ENCODE measurements at regions not wholly inside any gene's neighbourhood (a gene's known extent, or its start where the extent isn't known, plus 50 kb on each side); places are given as distances from the start of the nearest gene placed in this dataset.
"Not testable (repeated sequence)": the region's sequence is repeated elsewhere in the genome, so short reads cannot be mapped to it uniquely, and the experiment has no call there.

DNA sequence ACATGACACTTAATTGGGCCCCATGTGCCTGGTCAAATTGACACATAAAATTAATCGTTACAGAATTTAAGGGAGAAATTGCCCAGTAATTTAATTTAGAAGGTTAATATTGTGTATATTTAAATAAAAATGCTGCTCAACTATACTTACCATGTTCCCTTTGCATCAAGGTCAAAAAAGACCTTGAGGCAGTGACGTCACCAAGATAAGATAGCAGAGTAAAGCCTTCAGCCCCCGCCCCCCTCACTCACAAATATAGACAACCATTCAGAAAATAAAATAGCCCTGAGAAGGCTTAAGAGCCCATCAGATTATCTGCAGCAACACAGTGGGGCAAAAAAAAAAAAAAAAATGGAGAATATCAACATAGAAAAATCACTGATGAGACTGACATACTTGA is 785.7 kb downstream of the CCDC85A start:
- DNase-seq (ENCODE audit: low spot score): no peak

DNA sequence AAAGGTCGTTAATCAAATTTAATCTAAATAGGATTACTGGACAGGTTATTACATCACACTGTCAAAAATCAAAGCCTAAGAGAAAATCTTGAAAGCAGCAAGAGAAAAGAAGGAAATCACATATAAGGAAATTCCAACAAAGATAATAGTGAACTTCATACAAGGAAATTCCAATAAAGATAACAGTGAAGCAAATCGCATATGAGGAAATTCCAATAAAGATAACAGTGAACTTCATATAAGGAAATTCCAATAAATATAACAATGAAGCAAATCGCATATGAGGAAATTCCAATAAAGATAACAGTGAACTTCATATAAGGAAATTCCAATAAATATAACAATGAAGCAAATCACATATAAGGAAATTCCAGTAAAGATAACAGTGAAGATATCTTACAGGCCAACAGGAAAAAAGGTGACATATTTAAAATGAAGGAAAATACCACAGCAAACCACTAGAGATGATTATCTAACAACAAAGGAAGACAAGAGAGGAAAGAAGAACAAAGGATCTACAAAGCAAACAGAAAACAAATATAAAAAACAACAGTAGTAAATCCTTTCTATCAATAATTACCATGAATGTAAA is 787.7 kb downstream of the CCDC85A start:
- DNase-seq (ENCODE audit: low spot score): no peak

DNA sequence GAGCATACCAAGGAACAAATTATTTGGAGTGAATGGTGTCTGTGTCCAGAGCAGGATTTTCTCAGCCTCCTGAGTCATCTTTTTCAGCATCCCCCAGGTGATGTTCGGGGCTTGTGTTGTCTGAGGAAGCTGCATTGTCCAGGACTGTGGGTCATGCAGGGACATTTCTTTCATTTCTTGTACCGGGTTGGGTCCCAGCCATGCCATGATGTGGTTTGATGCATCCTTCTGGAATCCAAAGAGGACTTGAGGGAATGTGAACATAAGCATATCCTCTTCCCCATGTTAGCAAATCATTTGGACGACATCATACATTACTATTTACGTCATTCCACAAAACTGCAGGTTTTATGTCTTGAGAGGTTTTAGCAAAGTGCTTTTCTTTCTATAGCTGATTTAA is 797.8 kb downstream of the CCDC85A start:
- DNase-seq (ENCODE audit: low spot score): no peak

DNA sequence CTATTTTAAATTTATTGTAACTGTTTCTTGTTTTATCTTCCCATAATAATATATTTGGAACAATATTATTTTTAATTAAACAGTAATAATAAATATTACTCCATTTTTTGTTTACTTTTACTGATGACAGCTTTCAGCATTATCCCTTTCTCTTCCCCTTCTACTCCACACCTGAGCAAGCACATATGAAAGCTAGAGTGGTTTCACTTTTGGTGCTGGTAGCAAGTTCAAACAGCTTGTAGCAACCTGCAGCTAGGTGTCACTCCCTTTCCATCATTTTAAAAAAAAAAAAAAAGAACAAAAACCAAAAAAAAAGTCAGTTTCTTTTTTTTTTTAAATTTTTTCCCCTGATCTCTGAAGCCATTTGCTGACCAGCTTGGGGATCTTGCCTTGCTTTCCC is 801.8 kb downstream of the CCDC85A start:
- DNase-seq (ENCODE audit: low spot score): no peak

DNA sequence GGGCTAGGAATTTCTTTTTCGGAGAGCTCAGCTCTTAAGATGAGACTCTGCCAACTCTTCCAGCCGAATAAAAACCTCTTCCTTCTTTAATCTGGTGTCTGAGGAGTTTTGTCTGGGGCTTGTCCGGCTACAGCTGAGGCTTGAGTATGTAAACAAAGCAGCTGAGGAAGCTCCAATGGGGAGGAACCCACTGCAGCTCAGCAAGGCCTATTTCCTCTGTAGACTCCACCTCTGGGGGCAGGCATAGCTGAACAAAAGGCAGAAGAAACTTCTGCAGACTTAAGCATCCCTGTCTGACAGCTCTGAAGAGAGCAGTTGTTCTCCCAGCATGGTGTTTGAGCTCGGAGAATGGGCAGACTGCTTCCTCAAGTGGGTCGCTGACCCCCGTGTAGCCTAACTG is 838.7 kb downstream of the CCDC85A start:
- DNase-seq (ENCODE audit: low spot score): no peak

DNA sequence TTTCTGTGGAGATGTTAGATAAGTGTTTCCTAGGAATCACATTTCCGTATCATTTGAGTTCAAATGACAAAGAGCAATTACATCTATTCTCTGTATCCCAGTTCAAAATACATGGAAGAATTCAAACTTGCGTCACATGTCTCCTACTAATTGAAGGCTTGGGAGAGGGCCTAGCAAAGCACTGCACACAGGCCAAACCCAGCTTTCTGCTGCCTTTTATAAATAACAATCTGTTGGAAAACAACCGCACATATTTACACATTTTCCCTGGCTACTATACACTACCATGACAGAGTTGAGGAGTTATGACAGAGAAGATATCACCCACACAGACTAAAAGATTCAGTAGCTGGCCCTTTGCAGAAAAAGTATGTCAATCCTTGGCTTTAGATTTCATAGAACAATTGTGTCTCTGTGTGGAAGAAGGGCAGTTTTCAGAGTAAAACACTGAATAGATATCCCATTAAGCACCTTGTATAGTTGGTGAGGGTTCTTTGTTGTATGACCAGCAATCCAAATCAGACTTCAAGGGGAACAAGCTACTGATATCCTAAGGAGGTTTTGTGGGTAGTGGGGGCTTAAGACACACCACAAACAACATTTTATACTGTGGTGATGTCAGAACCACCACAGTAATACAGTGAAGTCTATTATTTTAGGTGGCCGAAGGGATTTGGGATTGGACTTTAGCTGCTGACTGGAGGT is 861.3 kb downstream of the CCDC85A start:
- no peak for DNase-seq (ENCODE audit: low spot score)

DNA sequence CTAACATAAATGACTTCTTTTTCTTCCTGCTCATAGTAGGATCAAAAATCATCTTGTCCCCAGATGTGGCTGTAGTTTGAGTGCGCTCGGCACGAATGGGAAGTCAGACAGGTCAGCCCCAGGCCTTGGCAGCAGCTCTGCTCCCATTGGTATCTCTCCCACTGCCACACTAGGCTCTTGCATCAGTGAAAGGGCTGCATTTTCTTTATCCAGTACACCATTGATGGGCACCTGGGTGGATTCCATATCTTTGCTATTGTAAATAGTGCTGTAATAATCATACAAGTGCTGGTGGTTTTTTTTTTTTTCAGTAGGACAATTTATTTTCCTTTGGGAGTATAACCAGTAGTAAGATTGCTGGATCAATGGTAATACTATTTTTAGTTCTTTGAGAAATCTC is 865.5 kb downstream of the CCDC85A start:
- no peak for DNase-seq (ENCODE audit: low spot score)

DNA sequence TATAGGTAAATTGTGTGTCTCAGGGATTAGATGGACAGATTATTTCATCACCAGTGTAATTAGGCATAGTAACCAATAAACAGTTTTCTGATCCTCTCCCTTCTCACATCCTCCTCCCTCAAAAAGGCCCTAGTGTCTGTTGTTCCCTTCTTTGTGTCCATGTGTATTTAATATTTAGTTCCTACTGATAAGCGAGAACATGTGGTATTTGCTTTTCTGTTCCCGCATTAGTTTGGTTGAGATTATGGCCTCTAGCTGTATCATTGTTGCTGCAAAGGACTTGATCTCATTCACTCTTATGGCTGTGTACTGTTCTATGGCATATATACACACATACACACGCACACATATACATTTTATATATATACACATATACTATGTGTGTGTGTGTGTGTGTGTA is 866.2 kb downstream of the CCDC85A start:
- DNase-seq (ENCODE audit: low spot score): no peak

DNA sequence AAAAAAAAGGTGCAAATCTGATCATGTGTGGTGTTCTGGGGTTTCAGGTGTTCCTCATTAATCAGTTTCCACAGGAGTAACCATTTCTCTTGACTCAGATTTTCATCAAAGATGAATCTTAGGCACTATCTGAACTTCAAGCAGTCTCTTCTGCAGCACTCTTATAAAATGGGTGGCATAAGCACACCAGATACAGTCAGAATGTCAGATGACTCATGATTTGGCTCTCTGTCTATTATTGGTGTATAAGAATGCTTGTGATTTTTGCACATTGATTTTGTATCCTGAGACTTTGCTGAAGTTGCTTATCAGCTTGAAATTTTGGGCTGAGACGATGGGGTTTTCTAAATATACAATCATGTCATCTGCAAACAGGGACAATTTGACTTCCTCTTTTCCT is 882.5 kb downstream of the CCDC85A start:
- not testable (repeated sequence) for DNase-seq (ENCODE audit: low spot score)

DNA sequence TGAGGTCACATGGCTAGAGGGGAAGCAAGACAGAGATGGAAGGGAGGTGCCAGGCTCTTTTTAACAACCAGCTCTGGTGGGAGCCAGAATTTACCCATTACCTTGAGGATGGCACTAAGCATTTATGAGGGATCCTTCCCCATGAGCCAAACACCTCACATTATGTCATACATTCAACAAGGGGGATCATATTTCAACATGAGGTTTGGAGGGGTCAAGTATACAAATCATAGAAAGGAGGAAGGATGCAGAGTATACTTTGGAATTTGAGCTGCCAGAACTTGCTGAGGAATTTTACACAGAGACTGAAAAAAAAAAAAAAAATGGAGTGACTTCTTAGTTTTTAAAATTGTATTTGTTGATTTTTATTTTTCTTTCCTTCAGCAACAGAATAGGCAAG is 891.4 kb downstream of the CCDC85A start:
- DNase-seq (ENCODE audit: low spot score): no peak

DNA sequence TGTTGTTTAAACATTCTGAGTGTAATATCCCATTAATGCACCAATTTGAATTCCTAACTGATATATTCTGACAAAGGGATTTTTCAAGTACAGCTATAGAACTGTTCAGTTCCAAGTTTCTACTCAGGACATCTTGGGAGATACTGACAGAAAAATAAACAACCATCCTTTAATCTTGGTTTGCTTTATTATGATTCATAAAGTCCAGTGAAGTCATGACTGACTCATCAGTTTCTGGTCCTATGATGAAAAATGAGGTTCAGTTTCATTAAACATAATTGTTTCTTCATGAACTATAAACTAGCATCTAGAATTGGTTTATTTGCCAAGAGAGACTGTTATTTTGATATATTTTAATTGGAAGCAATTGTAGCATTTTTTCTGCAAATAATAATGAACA is 896.2 kb downstream of the CCDC85A start:
- DNase-seq (ENCODE audit: low spot score): no peak

DNA sequence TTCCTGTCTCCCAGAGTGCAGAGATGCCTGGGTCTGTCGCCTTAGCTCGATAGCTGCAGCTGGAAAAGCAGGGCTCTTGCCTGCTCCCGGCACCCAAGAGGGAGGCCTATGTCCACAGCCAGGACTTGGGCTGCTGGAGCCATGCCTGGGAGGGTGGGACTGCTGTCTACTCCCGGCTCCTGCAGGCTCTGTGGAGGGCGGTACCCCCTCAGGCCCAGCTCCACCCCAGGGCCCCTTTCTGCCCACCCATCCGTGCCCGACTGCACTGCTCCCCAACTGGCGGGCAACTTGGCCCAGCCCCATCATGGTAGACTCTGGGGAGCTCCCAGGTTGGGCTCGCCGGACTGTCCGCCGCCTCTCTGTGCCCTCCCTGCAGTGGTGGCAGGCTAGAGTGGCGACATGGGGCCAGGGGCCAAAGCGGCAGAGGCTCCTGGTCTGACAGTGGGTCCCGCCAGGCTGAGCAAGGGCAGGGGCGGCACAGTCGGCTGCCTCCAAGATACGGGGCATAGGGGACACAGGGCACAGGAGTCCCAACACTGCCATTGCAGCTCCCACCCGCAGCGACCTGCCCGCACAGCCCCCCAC is 901.0 kb downstream of the CCDC85A start:
- DNase-seq (ENCODE audit: low spot score): no peak

DNA sequence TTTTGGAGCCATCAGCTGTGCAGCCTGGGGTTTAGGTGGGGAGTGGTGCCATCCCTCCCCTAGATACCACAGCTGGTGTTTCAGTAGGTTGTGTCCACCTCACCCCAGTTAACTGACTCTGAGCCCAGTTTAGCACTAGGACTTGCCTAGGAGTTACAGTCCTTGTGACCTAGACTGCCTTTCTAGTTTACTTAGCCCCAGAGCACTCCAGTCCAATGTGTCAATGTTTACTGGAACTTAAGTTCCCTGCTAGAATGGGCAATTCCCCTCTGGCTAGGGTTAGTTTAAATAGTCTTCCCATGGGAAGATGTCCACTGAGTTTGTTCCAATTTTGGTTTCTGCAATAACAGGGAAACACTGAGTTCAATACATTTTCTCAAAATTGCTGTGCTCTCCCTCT is 909.2 kb downstream of the CCDC85A start:
- DNase-seq (ENCODE audit: low spot score): no peak

DNA sequence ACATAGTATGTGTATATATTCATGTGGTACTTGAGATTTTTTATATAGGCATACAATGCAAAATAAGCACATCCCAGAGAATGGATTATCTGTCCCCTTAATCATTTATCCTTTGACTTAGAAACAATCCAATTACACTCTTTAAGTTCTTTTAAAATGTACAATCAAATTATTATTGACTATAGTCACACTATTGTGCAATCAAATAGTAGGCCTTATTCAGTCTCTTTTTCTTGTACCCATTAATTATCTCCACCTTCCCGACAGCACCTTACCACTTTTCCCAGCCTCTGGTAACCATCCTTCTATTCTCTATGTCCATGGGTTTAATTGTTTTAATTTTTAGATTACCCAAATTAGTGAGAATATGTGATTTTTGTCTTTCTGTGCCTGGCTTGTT is 914.1 kb downstream of the CCDC85A start:
- DNase-seq (ENCODE audit: low spot score): no peak

DNA sequence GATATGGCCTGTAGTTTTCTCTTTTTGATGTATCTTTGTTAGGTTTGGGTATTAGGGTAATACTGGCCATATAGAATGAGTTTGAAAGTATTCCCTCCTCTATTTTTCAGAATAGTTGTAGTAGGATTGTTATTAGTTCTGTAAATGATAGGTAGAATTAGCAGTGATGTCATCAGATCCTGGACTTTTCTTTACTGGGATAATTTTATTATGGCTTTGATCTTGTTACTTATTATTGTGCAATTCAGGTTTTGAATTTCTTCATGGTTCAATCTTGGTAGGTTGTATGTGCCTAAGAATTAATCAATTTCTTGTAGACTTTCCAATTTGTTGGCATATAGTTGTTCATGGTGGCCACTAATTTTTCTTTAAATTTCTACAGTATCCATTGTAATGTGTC is 916.6 kb downstream of the CCDC85A start:
- no peak for DNase-seq (ENCODE audit: low spot score)

DNA sequence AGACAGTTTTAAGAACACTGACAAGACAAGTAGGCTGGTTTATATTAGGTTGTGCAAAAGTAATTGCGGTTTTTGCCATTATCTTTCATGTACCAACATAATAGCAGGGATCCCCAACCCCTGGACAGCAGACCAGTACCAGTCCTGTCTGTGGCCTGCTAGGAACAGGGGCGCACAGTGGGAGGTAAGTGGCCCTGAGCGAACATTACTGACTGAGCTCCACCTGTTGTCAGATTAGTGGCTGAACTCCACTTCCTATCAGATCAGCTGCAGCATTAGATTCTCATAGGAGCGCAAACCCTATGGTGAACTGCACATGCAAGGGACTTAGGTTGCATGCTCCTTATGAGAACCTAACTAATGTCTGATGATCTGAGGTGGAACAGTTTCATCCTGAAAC is 921.9 kb downstream of the CCDC85A start:
- no peak for DNase-seq (ENCODE audit: low spot score)

DNA sequence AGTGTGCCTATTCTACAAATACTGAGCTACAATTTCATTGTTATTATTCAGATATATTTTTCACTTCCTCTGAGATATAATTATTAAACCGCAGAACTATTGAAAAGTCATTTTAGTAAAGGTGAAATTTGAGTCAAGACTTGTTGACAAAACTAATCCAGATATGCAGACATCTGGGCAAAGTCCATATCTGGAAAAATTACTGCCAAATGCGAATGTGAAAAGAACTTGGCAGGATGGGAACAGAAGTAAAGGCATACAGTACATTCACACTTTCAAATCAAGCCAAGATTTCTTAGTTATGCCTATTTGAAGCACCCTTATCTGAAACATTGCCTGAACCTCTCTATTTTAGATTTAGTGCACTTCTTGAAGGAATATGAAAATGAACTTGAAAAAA is 923.6 kb downstream of the CCDC85A start:
- DNase-seq (ENCODE audit: low spot score): no peak

DNA sequence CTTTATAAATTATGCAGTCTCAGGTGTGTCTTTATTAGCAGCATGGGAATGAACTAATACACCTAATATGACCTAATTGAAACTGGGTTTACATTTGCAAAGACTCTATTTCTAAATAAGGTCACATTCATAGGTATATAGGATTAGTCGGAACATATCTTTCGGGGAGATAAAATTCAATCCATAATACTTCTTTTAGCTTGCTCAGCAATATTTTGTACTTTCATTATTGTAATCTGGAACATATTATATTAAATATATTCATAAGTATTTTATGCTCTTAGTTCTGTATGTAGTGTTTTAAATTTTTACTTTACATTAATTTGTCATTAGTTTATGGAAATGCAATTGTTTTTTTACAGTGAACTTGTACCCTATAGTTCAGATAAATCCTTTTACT is 927.7 kb downstream of the CCDC85A start:
- DNase-seq (ENCODE audit: low spot score): no peak

DNA sequence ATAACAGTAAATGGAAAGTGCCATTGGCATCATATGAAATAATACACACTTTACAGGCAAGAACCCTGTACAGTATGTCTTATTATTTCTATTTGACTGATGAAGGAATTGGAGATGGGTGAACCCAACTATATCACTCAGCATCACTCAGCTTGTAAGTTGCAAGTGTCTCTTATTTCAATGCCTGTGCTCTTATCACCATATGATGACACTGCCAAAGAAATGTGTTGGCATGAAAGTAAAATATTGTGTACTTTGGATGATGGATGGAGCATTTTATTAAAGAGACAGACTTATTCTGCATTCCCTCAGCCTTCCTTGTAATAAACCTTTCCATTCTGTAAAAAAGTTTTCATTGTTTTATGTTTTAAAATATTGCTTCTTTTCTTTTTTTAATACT is 927.5 kb upstream of the VRK2 start:
- DNase-seq (ENCODE audit: low spot score): no peak

DNA sequence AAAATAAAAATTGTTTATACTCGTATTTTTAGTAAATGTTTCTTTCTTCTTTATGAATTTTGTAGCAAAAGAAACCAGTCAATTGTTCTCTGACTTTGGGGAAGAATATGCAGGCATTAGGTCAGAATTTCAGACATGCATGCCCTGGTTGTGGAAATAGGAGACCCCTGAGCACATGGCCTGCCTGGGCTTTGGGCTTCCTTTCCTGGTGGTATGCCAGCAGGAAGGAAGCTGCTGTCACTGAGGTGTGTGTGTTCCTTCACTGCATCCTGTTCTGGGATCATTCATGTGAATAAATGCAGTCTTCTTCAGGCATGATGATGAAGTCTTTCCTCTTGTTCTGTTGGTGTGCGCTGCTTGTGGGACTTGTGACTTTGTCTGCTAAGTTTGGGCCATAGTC is 920.2 kb upstream of the VRK2 start:
- no peak for DNase-seq (ENCODE audit: low spot score)

DNA sequence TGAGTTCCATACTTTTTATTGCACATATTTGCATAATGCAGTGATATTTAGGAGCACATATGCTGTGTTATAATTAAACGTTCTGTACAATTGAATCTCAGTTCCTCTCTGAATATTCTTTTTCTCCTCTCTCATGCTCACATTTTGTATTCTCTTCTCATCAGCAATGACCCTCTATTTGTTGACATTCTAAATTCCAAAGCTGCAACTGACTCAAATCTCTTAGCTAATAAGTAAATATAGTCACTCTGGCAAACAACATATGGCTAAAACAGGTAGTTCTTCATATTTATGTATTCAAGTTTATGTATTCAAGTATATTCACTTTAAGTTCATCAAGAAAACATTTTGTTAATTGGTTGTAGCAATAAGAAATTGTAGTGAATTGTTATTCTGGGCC is 907.4 kb upstream of the VRK2 start:
- DNase-seq (ENCODE audit: low spot score): no peak

DNA sequence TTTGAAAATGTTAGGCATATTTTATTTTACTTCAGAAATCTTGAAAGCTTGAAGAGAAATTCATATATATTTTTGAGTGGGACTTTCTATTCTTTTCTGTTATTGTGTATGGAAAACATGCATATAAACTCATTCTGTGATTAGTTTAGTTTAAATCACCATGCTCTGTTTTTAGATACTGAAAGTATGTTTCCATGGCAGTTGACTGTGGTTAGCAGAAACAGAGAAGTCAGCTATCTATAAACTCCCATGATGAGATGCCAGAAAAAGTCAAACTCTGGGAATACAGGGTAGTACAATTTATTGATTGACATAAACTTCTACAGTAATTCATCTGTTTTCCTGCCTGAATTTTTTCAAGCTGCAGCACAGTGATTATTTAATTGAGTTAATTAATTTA is 905.3 kb upstream of the VRK2 start:
- no peak for DNase-seq (ENCODE audit: low spot score)

DNA sequence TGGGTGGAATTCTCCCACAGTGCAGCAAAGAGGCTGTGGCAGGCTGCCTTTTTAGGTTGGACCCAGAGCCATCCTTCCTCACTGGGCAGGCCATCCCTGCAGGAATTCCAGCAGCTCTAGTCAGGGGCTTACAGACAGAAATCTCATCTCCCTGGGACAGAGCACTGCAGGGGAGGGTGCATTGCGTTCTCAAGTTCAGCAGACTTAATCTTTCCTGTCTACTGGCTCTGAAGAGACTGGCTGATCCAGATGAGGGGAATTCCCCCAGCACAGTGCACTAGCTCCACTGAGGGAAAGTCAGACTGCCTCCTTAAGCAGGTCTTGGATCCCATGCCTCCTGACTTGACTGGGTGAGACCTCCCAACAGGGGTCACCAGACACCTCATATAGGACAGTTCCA is 899.7 kb upstream of the VRK2 start:
- DNase-seq (ENCODE audit: low spot score): no peak
